GM12878 (cell line): ENCODE measurements at regions not wholly inside any gene's neighbourhood (a gene's known extent, or its start where the extent isn't known, plus 50 kb on each side); places are given as distances from the start of the nearest gene placed in this dataset.

Experiments
- ATAC-seq: fragments of 200-7000 bp; cut with Tn5 transposase; 3 replicates; pipeline ENCODE4 v1.9.1; 2020; ENCODE audit warnings: mild to moderate bottlenecking, moderate library complexity
- BruUV-seq: library from RNA; stranded (reverse); fragments of 400-500 nt; replicated peaks from 2 replicates; lab custom pipeline; 2021; lab: Mats Ljungman, UMichigan
- CTCF ChIA-PET: fragments of 300-600 bp; sonication (Branson Sonifier 250); formaldehyde crosslinking; extraction: SDS; loops from one replicate; lab custom pipeline; 2021; ENCODE audit warnings: inconsistent platforms; lab: Yijun Ruan, JAX
- POLR2A ChIA-PET: fragments of 350-600 bp; formaldehyde crosslinking; extraction: SDS; loops from one replicate; lab custom pipeline; 2021; ENCODE audit warnings: inconsistent platforms; lab: Charles Lee
- RAD21 ChIA-PET: fragments of 300-600 bp; sonication (Branson Sonifier 250); formaldehyde crosslinking; loops from one replicate; lab custom pipeline; 2023; ENCODE audit warnings: antibody characterized with exemption; ENCODE audit not compliant: unreplicated experiment; lab: Charles Lee
- SMC1A ChIA-PET: fragments of 300-600 bp; sonication (Branson Sonifier 250); formaldehyde crosslinking; loops from one replicate; lab custom pipeline; 2023; ENCODE audit not compliant: unreplicated experiment, uncharacterized antibody; lab: Charles Lee
- DNase-seq: peaks from one replicate; pipeline ENCODE4 v3.0.0-alpha.2; 2011; ENCODE audit warnings: low read depth, low spot score
- FAIRE-seq: peaks from 3 replicates; lab custom pipeline; 2011; peaks lifted over from hg19 to GRCh38; lab: Jason Lieb, UNC
- H2AFZ ChIP-seq: 2 replicates; pipeline ENCODE4 v1.6.0; 2011; ENCODE audit warnings: low read depth, low read length, control low read depth; ENCODE audit not compliant: control insufficient read depth
- H3K27ac ChIP-seq: 2 replicates; pipeline ENCODE4 v1.5.1; 2011; ENCODE audit warnings: control low read depth; ENCODE audit not compliant: control insufficient read depth, insufficient read depth
- H3K27me3 ChIP-seq, 2 experiments: replicated peaks in 1 of 2; 2 replicates each; pipeline versions ENCODE4 v1.6.0 to v1.6.1; 2011; ENCODE audit warnings: low read length in 1 of 2; ENCODE audit not compliant: control insufficient read depth in 2 of 2, insufficient read depth in 2 of 2
- H3K36me3 ChIP-seq, 2 experiments: 2 replicates each; pipeline ENCODE4 v1.5.1; 2011; ENCODE audit warnings: low read length in 1 of 2; ENCODE audit not compliant: control insufficient read depth in 2 of 2, insufficient read depth in 2 of 2
- H3K4me1 ChIP-seq: 2 replicates; pipeline ENCODE4 v1.6.1; 2011; ENCODE audit warnings: mild to moderate bottlenecking, low read length, moderate library complexity, mixed read lengths; ENCODE audit not compliant: control insufficient read depth, insufficient read depth
- H3K4me2 ChIP-seq: 2 replicates; pipeline ENCODE4 v1.6.0; 2011; ENCODE audit warnings: control low read depth; ENCODE audit not compliant: control insufficient read depth, insufficient read depth
- H3K4me3 ChIP-seq: fragments of 200-600 bp; sonication (generic); 2 replicates; pipeline ENCODE4 v1.5.1; 2016
- H3K79me2 ChIP-seq: 2 replicates; pipeline ENCODE4 v1.6.0; 2011; ENCODE audit warnings: low read length; ENCODE audit not compliant: control insufficient read depth, insufficient read depth
- H3K9ac ChIP-seq: 2 replicates; pipeline ENCODE4 v1.8.0; 2011; ENCODE audit warnings: low read length, control low read depth, mixed read lengths; ENCODE audit not compliant: control insufficient read depth, insufficient read depth
- H3K9me3 ChIP-seq: replicated peaks from 3 replicates; pipeline ENCODE4 v1.5.1; 2011; ENCODE audit warnings: mild to moderate bottlenecking, low read length; ENCODE audit not compliant: control insufficient read depth, insufficient read depth
- H4K20me1 ChIP-seq: 2 replicates; pipeline ENCODE4 v1.6.0; 2011; ENCODE audit not compliant: control insufficient read depth, insufficient read depth
- CEBPB ChIP-seq, 2 experiments: fragments of 150-350 bp in 1 of 2; IDR thresholded peaks; 2 replicates each; pipeline ENCODE4 v1.6.1; 2012 to 2014; ENCODE audit warnings: low read depth in 2 of 2, low read length in 2 of 2, borderline replicate concordance in 1 of 2, inconsistent platforms in 1 of 2
- HDAC2 ChIP-seq: fragments of 200-600 bp; sonication (generic); IDR thresholded peaks from 2 replicates; pipeline ENCODE4 v1.6.1; 2017
- MXI1 ChIP-seq: fragments of 150-350 bp; IDR thresholded peaks from 2 replicates; pipeline ENCODE4 v1.6.1; 2011; ENCODE audit warnings: low read depth, mild to moderate bottlenecking, inconsistent platforms, low read length, improper control_type of control experiment
- RB1 ChIP-seq: fragments of 450-650 bp; formaldehyde crosslinking; IDR thresholded peaks from 2 replicates; pipeline ENCODE4 v1.6.1; 2017; ENCODE audit warnings: mild to moderate bottlenecking, borderline replicate concordance
- RBBP5 ChIP-seq: fragments of 200-600 bp; sonication (generic); conservative IDR thresholded peaks from 2 replicates; pipeline ENCODE4 v1.6.1; 2016
- SMARCA5 ChIP-seq: fragments of 450-650 bp; IDR thresholded peaks from 2 replicates; pipeline ENCODE4 v1.6.1; 2017; ENCODE audit warnings: mild to moderate bottlenecking
- SMC3 ChIP-seq: IDR thresholded peaks from 2 replicates; pipeline ENCODE4 v1.6.1; 2011; ENCODE audit warnings: low read length, improper control_type of control experiment, borderline replicate concordance
- SPI1 ChIP-seq: IDR thresholded peaks from 2 replicates; pipeline ENCODE4 v1.6.1; 2011; ENCODE audit warnings: low read depth, mild to moderate bottlenecking, low read length, moderate library complexity, borderline replicate concordance; ENCODE audit not compliant: insufficient read depth
- TCF12 ChIP-seq: IDR thresholded peaks from 2 replicates; pipeline ENCODE4 v1.6.1; 2011; ENCODE audit warnings: low read depth, mild to moderate bottlenecking, low read length
- WGBS: methylation state at CpG from one replicate; pipeline ENCODE4 v1.1.6; 2016; ENCODE audit warnings: low lambda C conversion rate; ENCODE audit not compliant: insufficient replicate concordance, insufficient coverage; ENCODE audit errors: missing lambda C conversion rate; 5-methylcytosine and 5-hydroxymethylcytosine counted together
- in situ Hi-C: fragments of 300-500 bp; cut with MboI; formaldehyde crosslinking; loops from 9 replicates; pipeline ENCODE4 v1.14.3; 2018; ENCODE audit warnings: mixed read lengths
- intact Hi-C: fragments of 100-400 bp; cut with micrococcal nuclease; formaldehyde crosslinking; loops from one replicate; pipeline ENCODE4 v1.14.2; 2022; ENCODE audit not compliant: unreplicated experiment
- TF ChIP-seq, protein P1 (sequence below): fragments of 450-650 bp; IDR thresholded peaks from 2 replicates; pipeline ENCODE4 v1.6.1; 2017; ENCODE audit warnings: borderline replicate concordance
- TF ChIP-seq, protein P2 (sequence below): fragments of 450-650 bp; conservative IDR thresholded peaks from 2 replicates; pipeline ENCODE4 v1.6.1; 2017; ENCODE audit warnings: mild to moderate bottlenecking, moderate library complexity
- TF ChIP-seq, protein P3 (sequence below): fragments of 450-650 bp; IDR thresholded peaks from 2 replicates; pipeline ENCODE4 v1.6.1; 2016; ENCODE audit warnings: mild to moderate bottlenecking
- TF ChIP-seq, protein P4 (sequence below): fragments of 450-650 bp; IDR thresholded peaks from 2 replicates; pipeline ENCODE4 v1.6.1; 2017; ENCODE audit warnings: antibody characterized with exemption, mild to moderate bottlenecking, moderate library complexity
- TF ChIP-seq, protein P5 (sequence below): IDR thresholded peaks from 2 replicates; pipeline ENCODE4 v1.6.1; 2011; ENCODE audit warnings: low read depth, mild to moderate bottlenecking, low read length, moderate library complexity, borderline replicate concordance; ENCODE audit errors: extremely low read depth

DNA sequence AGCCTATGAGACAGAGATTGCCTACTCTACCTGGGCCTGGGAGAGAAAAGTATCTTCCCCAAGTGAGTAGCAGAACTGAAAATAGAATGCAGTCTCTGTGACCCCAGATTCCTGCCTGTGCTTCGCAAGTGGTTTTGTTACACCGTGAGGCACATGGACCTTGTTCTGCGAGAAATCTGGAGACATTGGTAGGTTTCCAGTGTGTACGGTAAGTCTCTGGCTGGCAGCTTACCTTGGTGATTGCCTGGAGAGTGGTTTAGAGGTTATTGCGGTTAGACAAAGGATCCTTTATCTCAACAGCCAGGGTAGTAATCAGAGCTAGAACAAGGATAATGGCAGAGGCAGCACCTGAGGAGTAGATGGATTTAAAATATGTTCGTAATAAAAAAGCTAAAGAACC is 606.0 kb upstream of the GCFC2 start:
- no peaks in the 10 kb centered on the region for H3K9me3 ChIP-seq
- no peak for TF ChIP-seq SPI1
- TF ChIP-seq HDAC2: no peak
- TF ChIP-seq SMARCA5: no peak
- TF ChIP-seq, protein P1, sequence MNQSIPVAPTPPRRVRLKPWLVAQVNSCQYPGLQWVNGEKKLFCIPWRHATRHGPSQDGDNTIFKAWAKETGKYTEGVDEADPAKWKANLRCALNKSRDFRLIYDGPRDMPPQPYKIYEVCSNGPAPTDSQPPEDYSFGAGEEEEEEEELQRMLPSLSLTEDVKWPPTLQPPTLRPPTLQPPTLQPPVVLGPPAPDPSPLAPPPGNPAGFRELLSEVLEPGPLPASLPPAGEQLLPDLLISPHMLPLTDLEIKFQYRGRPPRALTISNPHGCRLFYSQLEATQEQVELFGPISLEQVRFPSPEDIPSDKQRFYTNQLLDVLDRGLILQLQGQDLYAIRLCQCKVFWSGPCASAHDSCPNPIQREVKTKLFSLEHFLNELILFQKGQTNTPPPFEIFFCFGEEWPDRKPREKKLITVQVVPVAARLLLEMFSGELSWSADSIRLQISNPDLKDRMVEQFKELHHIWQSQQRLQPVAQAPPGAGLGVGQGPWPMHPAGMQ: no peak
- TF ChIP-seq, protein P2, sequence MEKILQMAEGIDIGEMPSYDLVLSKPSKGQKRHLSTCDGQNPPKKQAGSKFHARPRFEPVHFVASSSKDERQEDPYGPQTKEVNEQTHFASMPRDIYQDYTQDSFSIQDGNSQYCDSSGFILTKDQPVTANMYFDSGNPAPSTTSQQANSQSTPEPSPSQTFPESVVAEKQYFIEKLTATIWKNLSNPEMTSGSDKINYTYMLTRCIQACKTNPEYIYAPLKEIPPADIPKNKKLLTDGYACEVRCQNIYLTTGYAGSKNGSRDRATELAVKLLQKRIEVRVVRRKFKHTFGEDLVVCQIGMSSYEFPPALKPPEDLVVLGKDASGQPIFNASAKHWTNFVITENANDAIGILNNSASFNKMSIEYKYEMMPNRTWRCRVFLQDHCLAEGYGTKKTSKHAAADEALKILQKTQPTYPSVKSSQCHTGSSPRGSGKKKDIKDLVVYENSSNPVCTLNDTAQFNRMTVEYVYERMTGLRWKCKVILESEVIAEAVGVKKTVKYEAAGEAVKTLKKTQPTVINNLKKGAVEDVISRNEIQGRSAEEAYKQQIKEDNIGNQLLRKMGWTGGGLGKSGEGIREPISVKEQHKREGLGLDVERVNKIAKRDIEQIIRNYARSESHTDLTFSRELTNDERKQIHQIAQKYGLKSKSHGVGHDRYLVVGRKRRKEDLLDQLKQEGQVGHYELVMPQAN: no peak
- TF ChIP-seq, protein P3, sequence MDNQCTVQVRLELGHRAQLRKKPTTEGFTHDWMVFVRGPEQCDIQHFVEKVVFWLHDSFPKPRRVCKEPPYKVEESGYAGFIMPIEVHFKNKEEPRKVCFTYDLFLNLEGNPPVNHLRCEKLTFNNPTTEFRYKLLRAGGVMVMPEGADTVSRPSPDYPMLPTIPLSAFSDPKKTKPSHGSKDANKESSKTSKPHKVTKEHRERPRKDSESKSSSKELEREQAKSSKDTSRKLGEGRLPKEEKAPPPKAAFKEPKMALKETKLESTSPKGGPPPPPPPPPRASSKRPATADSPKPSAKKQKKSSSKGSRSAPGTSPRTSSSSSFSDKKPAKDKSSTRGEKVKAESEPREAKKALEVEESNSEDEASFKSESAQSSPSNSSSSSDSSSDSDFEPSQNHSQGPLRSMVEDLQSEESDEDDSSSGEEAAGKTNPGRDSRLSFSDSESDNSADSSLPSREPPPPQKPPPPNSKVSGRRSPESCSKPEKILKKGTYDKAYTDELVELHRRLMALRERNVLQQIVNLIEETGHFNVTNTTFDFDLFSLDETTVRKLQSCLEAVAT: no peak
- no peak for TF ChIP-seq TCF12
- TF ChIP-seq, protein P4, sequence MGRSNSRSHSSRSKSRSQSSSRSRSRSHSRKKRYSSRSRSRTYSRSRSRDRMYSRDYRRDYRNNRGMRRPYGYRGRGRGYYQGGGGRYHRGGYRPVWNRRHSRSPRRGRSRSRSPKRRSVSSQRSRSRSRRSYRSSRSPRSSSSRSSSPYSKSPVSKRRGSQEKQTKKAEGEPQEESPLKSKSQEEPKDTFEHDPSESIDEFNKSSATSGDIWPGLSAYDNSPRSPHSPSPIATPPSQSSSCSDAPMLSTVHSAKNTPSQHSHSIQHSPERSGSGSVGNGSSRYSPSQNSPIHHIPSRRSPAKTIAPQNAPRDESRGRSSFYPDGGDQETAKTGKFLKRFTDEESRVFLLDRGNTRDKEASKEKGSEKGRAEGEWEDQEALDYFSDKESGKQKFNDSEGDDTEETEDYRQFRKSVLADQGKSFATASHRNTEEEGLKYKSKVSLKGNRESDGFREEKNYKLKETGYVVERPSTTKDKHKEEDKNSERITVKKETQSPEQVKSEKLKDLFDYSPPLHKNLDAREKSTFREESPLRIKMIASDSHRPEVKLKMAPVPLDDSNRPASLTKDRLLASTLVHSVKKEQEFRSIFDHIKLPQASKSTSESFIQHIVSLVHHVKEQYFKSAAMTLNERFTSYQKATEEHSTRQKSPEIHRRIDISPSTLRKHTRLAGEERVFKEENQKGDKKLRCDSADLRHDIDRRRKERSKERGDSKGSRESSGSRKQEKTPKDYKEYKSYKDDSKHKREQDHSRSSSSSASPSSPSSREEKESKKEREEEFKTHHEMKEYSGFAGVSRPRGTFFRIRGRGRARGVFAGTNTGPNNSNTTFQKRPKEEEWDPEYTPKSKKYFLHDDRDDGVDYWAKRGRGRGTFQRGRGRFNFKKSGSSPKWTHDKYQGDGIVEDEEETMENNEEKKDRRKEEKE: no peak
- no peak for TF ChIP-seq SMC3
- no peak for TF ChIP-seq CEBPB (IDR thresholded peaks at IDR 0.05; ENCODE audit: borderline replicate concordance in 1 of 2, low read depth in 2 of 2, low read length in 2 of 2)
- no peak for TF ChIP-seq RB1
- no peak for TF ChIP-seq RBBP5
- no peak for TF ChIP-seq MXI1
- TF ChIP-seq, protein P5, sequence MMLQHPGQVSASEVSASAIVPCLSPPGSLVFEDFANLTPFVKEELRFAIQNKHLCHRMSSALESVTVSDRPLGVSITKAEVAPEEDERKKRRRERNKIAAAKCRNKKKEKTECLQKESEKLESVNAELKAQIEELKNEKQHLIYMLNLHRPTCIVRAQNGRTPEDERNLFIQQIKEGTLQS: no peak

More for the DNA sequence above, 606.0 kb upstream of the GCFC2 start:
- Histone ChIP-seq H4K20me1 (no peaks in the 10 kb centered on the region), H3K27ac (no peak overlapping the region), H3K4me1 (no peaks in the 10 kb centered on the region), H3K27me3 (no peaks in the 10 kb centered on the region), H3K36me3 (no peaks in the 10 kb centered on the region), H3K79me2 (no peaks in the 10 kb centered on the region), H2AFZ (no peak overlapping the region), H3K9ac (no peak overlapping the region), H3K4me3 (no peak overlapping the region), H3K4me2 (no peak overlapping the region)
- in situ Hi-C loops (no loop called here), intact Hi-C loops (no loop called here)
- no peak for FAIRE-seq
- RAD21 ChIA-PET: no interaction called here
- DNase-seq: no peak
- no TSS peak for BruUV-seq
- ATAC-seq: no peak
- SMC1A ChIA-PET: no interaction called here
- WGBS: 55% methylated on average over 6 of the region's 6 CpGs
- POLR2A ChIA-PET: no interaction called here
- CTCF ChIA-PET: no interaction called here
